ENCODE measurements at regions not wholly inside any gene's neighbourhood (a gene's known extent, or its start where the extent isn't known, plus 50 kb on each side); places are given as distances from the start of the nearest gene placed in this dataset.

DNA sequence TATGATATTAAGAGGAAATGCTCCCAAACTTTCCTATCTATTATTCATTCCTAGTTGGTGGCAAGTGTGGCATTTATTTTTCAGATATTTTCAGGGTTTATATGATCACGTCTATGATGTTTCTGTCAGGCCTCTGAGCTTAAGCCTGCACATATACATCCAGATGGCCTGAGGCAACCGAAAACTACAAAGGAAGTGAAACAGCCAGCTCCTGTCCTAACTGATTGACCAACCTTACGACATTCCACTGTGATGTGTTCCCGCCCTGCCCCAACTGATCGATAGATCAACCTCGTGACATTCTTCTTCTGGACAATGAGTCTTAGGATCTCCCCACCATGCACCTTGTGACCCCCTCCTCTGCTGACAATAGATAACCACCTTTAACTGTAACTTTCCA, 67.6 kb upstream of the CTSO start:
- intact Hi-C loops (cut with micrococcal nuclease) = no loop called here
- DNase-seq (ENCODE audit: low read depth, low spot score) (no peak), ATAC-seq (no peak)
- H3K27ac ChIP-seq (ENCODE audit: low read depth, low read length) = no peak overlapping the region
- H3K9me2 ChIP-seq (ENCODE audit: insufficient read depth) = no peaks in the 10 kb centered on the region
- no TSS peak for BruUV-seq (replicated peaks)
- RAD21 ChIA-PET (ENCODE audit: low non-redundant PET in 1 of 2, low total read pairs in 2 of 2, uncharacterized antibody in 2 of 2, unreplicated experiment in 2 of 2) = no interaction called here
- H2AFZ ChIP-seq (ENCODE audit: low read depth, low read length, poor library complexity, severe bottlenecking) = no peak overlapping the region
- H3K27me3 ChIP-seq (ENCODE audit: insufficient read depth, low read length) = no peaks in the 10 kb centered on the region
- H3K9ac ChIP-seq (ENCODE audit: low read length) = no peak overlapping the region
- no peak overlapping the region for H3K4me2 ChIP-seq (ENCODE audit: low read length)
- TF ChIP-seq RAD21 (IDR thresholded peaks at IDR 0.05; ENCODE audit: low read depth) (no peak), EZH2phosphoT487 (IDR thresholded peaks at IDR 0.05; ENCODE audit: borderline replicate concordance) (no peak), ELF1 (IDR thresholded peaks at IDR 0.05; ENCODE audit: borderline replicate concordance, low read depth) (no peak), CEBPB (IDR thresholded peaks at IDR 0.05; ENCODE audit: low read depth) (no peak), ZFX (IDR thresholded peaks at IDR 0.05) (no peak), POLR2AphosphoS5 (IDR thresholded peaks at IDR 0.05; ENCODE audit: low read depth, low read length) (no peak), CTCF (IDR thresholded peaks at IDR 0.05 in 2 of 3, conservative IDR thresholded peaks at IDR 0.05 in 1 of 3; ENCODE audit: borderline replicate concordance in 1 of 3, insufficient read depth in 1 of 3, low read depth in 2 of 3, low read length in 2 of 3) (no peak), SIN3A (IDR thresholded peaks at IDR 0.05; ENCODE audit: low read depth) (no peak), SRF (IDR thresholded peaks at IDR 0.05; ENCODE audit: low read depth) (no peak)
- TF ChIP-seq, protein P1, sequence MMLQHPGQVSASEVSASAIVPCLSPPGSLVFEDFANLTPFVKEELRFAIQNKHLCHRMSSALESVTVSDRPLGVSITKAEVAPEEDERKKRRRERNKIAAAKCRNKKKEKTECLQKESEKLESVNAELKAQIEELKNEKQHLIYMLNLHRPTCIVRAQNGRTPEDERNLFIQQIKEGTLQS (IDR thresholded peaks at IDR 0.05) = no peak
- H4K20me1 ChIP-seq (ENCODE audit: insufficient read depth) = no peaks in the 10 kb centered on the region
- no peak overlapping the region for H3K4me3 ChIP-seq (replicated peaks in 1 of 2; ENCODE audit: low read depth in 1 of 2, low read length in 2 of 2)
- H3K9me3 ChIP-seq (ENCODE audit: control insufficient read depth in 1 of 2, insufficient read depth in 1 of 2, low read depth in 1 of 2, low read length in 2 of 2) = no peaks in the 10 kb centered on the region
- no peaks in the 10 kb centered on the region for H3K79me2 ChIP-seq (ENCODE audit: insufficient read depth, low read length)
- H3K4me1 ChIP-seq (ENCODE audit: control insufficient read depth in 1 of 2, insufficient read depth in 2 of 2, low read length in 2 of 2) = no peaks in the 10 kb centered on the region
- CTCF ChIA-PET = no interaction called here
- POLR2A ChIA-PET = no interaction called here
- H3K36me3 ChIP-seq (ENCODE audit: control insufficient read depth in 1 of 2, insufficient read depth in 2 of 2, low read length in 2 of 2) = no peaks in the 10 kb centered on the region

GRCh38 chr4:156019246-156019645, 65.6 kb upstream of the CTSO start:
- H3K9ac ChIP-seq (ENCODE audit: low read length) = no peak overlapping the region
- no peaks in the 10 kb centered on the region for H3K9me2 ChIP-seq (ENCODE audit: insufficient read depth)
- ATAC-seq (no peak), DNase-seq (ENCODE audit: low read depth, low spot score) (no peak)
- no peaks in the 10 kb centered on the region for H4K20me1 ChIP-seq (ENCODE audit: insufficient read depth)
- H3K9me3 ChIP-seq (ENCODE audit: control insufficient read depth in 1 of 2, insufficient read depth in 1 of 2, low read depth in 1 of 2, low read length in 2 of 2) = no peaks in the 10 kb centered on the region
- no TSS peak for BruUV-seq (replicated peaks)
- intact Hi-C loops (cut with micrococcal nuclease) = no loop called here
- no peak overlapping the region for H3K4me3 ChIP-seq (replicated peaks in 1 of 2; ENCODE audit: low read depth in 1 of 2, low read length in 2 of 2)
- H3K27ac ChIP-seq (ENCODE audit: low read depth, low read length) = no peak overlapping the region
- H3K36me3 ChIP-seq (ENCODE audit: control insufficient read depth in 1 of 2, insufficient read depth in 2 of 2, low read length in 2 of 2) = no peaks in the 10 kb centered on the region
- H3K79me2 ChIP-seq (ENCODE audit: insufficient read depth, low read length) = no peaks in the 10 kb centered on the region
- H3K27me3 ChIP-seq (ENCODE audit: insufficient read depth, low read length) = no peaks in the 10 kb centered on the region
- no peaks in the 10 kb centered on the region for H3K4me1 ChIP-seq (ENCODE audit: control insufficient read depth in 1 of 2, insufficient read depth in 2 of 2, low read length in 2 of 2)
- no peak overlapping the region for H3K4me2 ChIP-seq (ENCODE audit: low read length)
- H2AFZ ChIP-seq (ENCODE audit: low read depth, low read length, poor library complexity, severe bottlenecking) = no peak overlapping the region
- RAD21 ChIA-PET (ENCODE audit: low non-redundant PET in 1 of 2, low total read pairs in 2 of 2, uncharacterized antibody in 2 of 2, unreplicated experiment in 2 of 2) = no interaction called here
- POLR2A ChIA-PET = no interaction called here
- CTCF ChIA-PET = no interaction called here
- TF ChIP-seq, protein P2, sequence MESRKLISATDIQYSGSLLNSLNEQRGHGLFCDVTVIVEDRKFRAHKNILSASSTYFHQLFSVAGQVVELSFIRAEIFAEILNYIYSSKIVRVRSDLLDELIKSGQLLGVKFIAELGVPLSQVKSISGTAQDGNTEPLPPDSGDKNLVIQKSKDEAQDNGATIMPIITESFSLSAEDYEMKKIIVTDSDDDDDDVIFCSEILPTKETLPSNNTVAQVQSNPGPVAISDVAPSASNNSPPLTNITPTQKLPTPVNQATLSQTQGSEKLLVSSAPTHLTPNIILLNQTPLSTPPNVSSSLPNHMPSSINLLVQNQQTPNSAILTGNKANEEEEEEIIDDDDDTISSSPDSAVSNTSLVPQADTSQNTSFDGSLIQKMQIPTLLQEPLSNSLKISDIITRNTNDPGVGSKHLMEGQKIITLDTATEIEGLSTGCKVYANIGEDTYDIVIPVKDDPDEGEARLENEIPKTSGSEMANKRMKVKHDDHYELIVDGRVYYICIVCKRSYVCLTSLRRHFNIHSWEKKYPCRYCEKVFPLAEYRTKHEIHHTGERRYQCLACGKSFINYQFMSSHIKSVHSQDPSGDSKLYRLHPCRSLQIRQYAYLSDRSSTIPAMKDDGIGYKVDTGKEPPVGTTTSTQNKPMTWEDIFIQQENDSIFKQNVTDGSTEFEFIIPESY (IDR thresholded peaks at IDR 0.05; ENCODE audit: extremely low read depth, insufficient replicate concordance, low read length) = no peak
- no peak for TF ChIP-seq YY1 (IDR thresholded peaks at IDR 0.05; ENCODE audit: extremely low read depth, insufficient replicate concordance, low read depth, low read length)
- TF ChIP-seq TCF7L2 (IDR thresholded peaks at IDR 0.05; ENCODE audit: borderline replicate concordance, extremely low read depth, insufficient read depth, insufficient read length) = no peak
- no peak for TF ChIP-seq FOSL1 (IDR thresholded peaks at IDR 0.05; ENCODE audit: low read depth)
- no peak for TF ChIP-seq JUND (IDR thresholded peaks at IDR 0.05)
- no peak for TF ChIP-seq EZH2 (IDR thresholded peaks at IDR 0.05)
- TF ChIP-seq ELF1 (IDR thresholded peaks at IDR 0.05; ENCODE audit: borderline replicate concordance, low read depth) = no peak

Data from HCT116 (cell line).